Epithelial cell of proximal tubule (primary cell): ENCODE measurements at regions not wholly inside any gene's neighbourhood (a gene's known extent, or its start where the extent isn't known, plus 50 kb on each side); places are given as distances from the start of the nearest gene placed in this dataset.

Source experiments
- DNase-seq: peaks from one replicate; pipeline ENCODE4 v3.0.0-alpha.2; 2011; ENCODE audit warnings: low read depth
- H3K4me3 ChIP-seq: 2 replicates; pipeline ENCODE4 v1.5.1; 2011; ENCODE audit warnings: low read depth, mild to moderate bottlenecking, low read length
- CTCF ChIP-seq: conservative IDR thresholded peaks from 2 replicates; pipeline ENCODE4 v1.5.1; 2012; ENCODE audit warnings: low read depth, mild to moderate bottlenecking, low read length

DNA sequence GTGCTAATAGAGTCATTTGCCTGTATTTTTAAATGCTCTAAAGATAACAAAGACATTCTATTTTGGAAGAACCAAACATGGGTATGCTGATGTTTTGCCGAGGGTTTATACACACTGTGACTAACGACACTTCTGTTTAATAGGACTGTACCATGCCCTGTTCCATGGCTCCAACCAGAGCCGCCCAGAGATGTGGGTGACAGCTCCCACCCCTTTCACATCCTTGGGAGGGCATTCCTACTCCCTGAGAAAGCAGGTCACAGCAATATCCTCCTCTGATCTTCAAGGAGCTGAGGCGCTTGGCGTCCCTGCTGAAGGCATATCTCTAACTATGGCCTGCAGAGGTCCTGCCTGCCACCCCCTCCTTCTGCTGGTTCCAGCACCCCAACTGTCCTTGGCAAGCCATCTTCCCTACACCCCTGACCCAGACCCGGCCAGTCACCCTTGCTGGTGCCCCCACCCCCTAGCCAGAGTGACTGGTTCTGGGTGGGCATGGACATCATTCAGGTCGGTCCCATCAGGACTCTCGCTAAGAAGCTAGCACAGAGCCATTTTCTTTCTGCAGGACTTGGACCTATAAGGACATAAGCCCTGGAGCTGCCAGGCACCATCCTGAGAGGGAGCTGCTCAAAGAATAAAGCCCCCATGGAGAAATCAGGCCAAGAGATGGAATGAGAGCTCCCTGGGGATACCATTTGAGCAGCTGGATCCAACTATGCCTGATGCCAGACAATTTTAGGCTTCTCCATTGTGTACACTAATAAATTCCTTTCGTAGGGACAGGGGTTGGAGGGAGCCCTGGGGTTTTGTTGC, 381.3 kb downstream of the CTTN start:
- DNase-seq: no peak
- H3K4me3 ChIP-seq: no peak overlapping the region
- no peak for TF ChIP-seq CTCF

DNA sequence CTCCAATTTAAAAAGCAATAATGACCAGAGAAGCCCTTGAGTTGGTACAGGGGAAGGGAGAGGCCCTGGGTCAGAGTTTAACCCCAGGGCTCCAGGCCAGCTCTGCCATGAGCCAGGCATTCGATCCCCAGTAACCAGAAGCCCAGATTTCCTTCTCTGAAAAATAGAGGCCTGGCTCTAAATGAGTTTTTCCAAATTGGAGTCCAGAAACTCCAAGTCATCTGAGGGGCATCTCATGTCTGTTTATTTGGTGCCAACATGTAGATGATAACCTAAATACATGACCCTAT, 381.9 kb downstream of the CTTN start:
- DNase-seq: no peak
- no peak for TF ChIP-seq CTCF
- H3K4me3 ChIP-seq: no peak overlapping the region

GRCh38 chr11:70782401-70782913, 384.1 kb downstream of the CTTN start:
- DNase-seq: no peak
- TF ChIP-seq CTCF: no peak
- no peak overlapping the region for H3K4me3 ChIP-seq

DNA sequence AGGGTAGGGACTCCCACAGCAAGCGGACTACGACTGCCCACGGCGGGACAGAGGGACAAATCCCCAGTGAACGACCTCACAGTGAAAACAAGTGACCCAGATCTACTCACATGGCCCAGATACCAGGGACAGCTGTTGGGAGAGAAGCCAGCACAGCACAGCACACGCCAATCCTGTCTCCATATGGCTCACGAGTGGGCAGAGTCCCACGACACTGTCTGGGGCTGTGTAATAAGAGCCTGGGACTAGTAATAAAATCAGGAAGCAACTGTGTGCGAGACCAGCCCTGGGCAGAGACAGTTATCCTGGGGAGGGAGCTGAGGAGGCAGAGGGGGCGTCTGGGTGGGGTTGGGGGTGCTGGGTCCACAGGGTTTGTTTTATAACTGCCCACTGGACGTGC, 385.0 kb downstream of the CTTN start:
- TF ChIP-seq CTCF: no peak
- DNase-seq: no peak
- no peak overlapping the region for H3K4me3 ChIP-seq

- TF ChIP-seq CTCF: no peak
- no peak overlapping the region for H3K4me3 ChIP-seq
- DNase-seq: no peak
Observed at GRCh38 chr11:70783821-70784220, 385.5 kb downstream of the CTTN start.

GRCh38 chr11:70785372-70785771, 387.0 kb downstream of the CTTN start:
- no peak overlapping the region for H3K4me3 ChIP-seq
- TF ChIP-seq CTCF: no peak
- DNase-seq: no peak
